H1 (cell line): ENCODE measurements at regions not wholly inside any gene's neighbourhood (a gene's known extent, or its start where the extent isn't known, plus 50 kb on each side); places are given as distances from the start of the nearest gene placed in this dataset.

Experiments
- CTCF ChIA-PET: fragments of 300-600 bp; sonication (Branson Sonifier 250); formaldehyde crosslinking; loops from one replicate; lab custom pipeline; 2021; ENCODE audit not compliant: partially characterized antibody; lab: Charles Lee
- POLR2A ChIA-PET: fragments of 300-600 bp; sonication (Branson Sonifier 250); formaldehyde crosslinking; loops from one replicate; lab custom pipeline; 2021; ENCODE audit warnings: inconsistent platforms; ENCODE audit not compliant: partially characterized antibody; lab: Charles Lee
- DNase-seq, 2 experiments: peaks; one replicate each; pipeline versions ENCODE4 v3.0.0 to v3.0.0-alpha.2; 2010 to 2022; ENCODE audit warnings: low spot score in 2 of 2, low read depth in 1 of 2, mixed read lengths in 1 of 2
- FAIRE-seq: peaks from 2 replicates; lab custom pipeline; 2011; peaks lifted over from hg19 to GRCh38; lab: Jason Lieb, UNC
- H2AFZ ChIP-seq: 2 replicates; pipeline ENCODE4 v1.8.1; 2012; ENCODE audit warnings: low read length, inconsistent platforms
- H2AK5ac ChIP-seq: 2 replicates; pipeline ENCODE4 v1.6.1; 2013; ENCODE audit warnings: low read depth, low read length
- H2BK120ac ChIP-seq: replicated peaks from 2 replicates; pipeline ENCODE3; 2013; ENCODE audit warnings: low read depth, low read length, inconsistent platforms
- H2BK12ac ChIP-seq: 2 replicates; pipeline ENCODE4 v1.6.1; 2013; ENCODE audit warnings: low read depth, low read length
- H2BK15ac ChIP-seq: 2 replicates; pipeline ENCODE4 v1.6.1; 2013; ENCODE audit warnings: low read length
- H2BK20ac ChIP-seq: 2 replicates; pipeline ENCODE4 v1.6.1; 2013; ENCODE audit warnings: low read length
- H2BK5ac ChIP-seq: 2 replicates; pipeline ENCODE4 v1.6.1; 2013; ENCODE audit warnings: low read depth, low read length
- H3K14ac ChIP-seq: 2 replicates; pipeline ENCODE4 v1.6.1; 2013; ENCODE audit warnings: inconsistent platforms; ENCODE audit not compliant: insufficient read length
- H3K18ac ChIP-seq: 2 replicates; pipeline ENCODE4 v1.6.1; 2013; ENCODE audit warnings: low read length; ENCODE audit errors: extremely low read depth
- H3K23ac ChIP-seq: 2 replicates; pipeline ENCODE4 v1.6.1; 2013; ENCODE audit warnings: inconsistent platforms; ENCODE audit not compliant: insufficient read length
- H3K23me2 ChIP-seq: 2 replicates; pipeline ENCODE4 v1.6.1; 2013; ENCODE audit warnings: low read depth, low read length
- H3K27ac ChIP-seq: 2 replicates; pipeline ENCODE4 v1.6.1; 2011; ENCODE audit warnings: low read depth, low read length, inconsistent platforms
- H3K27me3 ChIP-seq, 4 experiments: replicated peaks in 1 of 4; 1 replicate in 1 of 4; 2 replicates in 3 of 4; pipeline versions ENCODE4 v1.6.1 to v1.8.1; 2011 to 2013; ENCODE audit warnings: low read length in 3 of 4, mild to moderate bottlenecking in 3 of 4, inconsistent platforms in 2 of 4, mixed read lengths in 2 of 4, moderate library complexity in 1 of 4; ENCODE audit not compliant: control insufficient read depth in 3 of 4, insufficient read depth in 3 of 4; ENCODE audit errors: extremely low read depth in 1 of 4
- H3K36me3 ChIP-seq, 4 experiments: 2 replicates each; pipeline versions ENCODE4 v1.6.1 to v1.8.1; 2011 to 2013; ENCODE audit warnings: mild to moderate bottlenecking in 4 of 4, low read length in 3 of 4, moderate library complexity in 2 of 4, control low read depth in 1 of 4, inconsistent platforms in 1 of 4; ENCODE audit not compliant: insufficient read depth in 4 of 4, control insufficient read depth in 2 of 4
- H3K4ac ChIP-seq: replicated peaks from 2 replicates; pipeline ENCODE3; 2013; ENCODE audit warnings: low read length, low read depth, mixed read lengths, inconsistent platforms; ENCODE audit not compliant: insufficient read length
- H3K4me1 ChIP-seq, 4 experiments: replicated peaks in 1 of 4; 1 replicate in 1 of 4; 2 replicates in 3 of 4; pipeline versions ENCODE4 v1.6.1 to v1.8.1; 2011 to 2013; ENCODE audit warnings: low read length in 3 of 4, inconsistent platforms in 2 of 4, mixed read lengths in 1 of 4; ENCODE audit not compliant: insufficient read depth in 4 of 4, control insufficient read depth in 3 of 4
- H3K4me2 ChIP-seq, 2 experiments: 2 replicates each; pipeline versions ENCODE4 v1.6.1 to v1.8.1; 2011 to 2013; ENCODE audit warnings: low read depth in 2 of 2, low read length in 2 of 2, control low read depth in 1 of 2, inconsistent platforms in 1 of 2, mild to moderate bottlenecking in 1 of 2; ENCODE audit not compliant: insufficient read depth in 1 of 2
- H3K4me3 ChIP-seq, 4 experiments: fragments of 200-600, 300-600 bp in 1 of 4; sonication (generic), shearing (Covaris generic), sonication (Bioruptor Twin) in 1 of 4; 2 replicates each; pipeline versions ENCODE4 v1.5.1 to v1.8.1; 2011 to 2016; ENCODE audit warnings: low read length in 4 of 4, low read depth in 3 of 4, control low read depth in 2 of 4, inconsistent platforms in 2 of 4, mild to moderate bottlenecking in 2 of 4, mixed read lengths in 1 of 4, moderate library complexity in 1 of 4; ENCODE audit not compliant: insufficient read depth in 2 of 4; ENCODE audit errors: extremely low read depth in 1 of 4
- H3K56ac ChIP-seq: replicated peaks from 2 replicates; pipeline ENCODE3; 2013; ENCODE audit warnings: low read depth, mild to moderate bottlenecking, mixed read lengths, low read length, inconsistent platforms; ENCODE audit not compliant: insufficient read length
- H3K79me1 ChIP-seq: 2 replicates; pipeline ENCODE4 v1.6.1; 2013; ENCODE audit warnings: low read depth, low read length, control low read depth
- H3K79me2 ChIP-seq, 2 experiments: 2 replicates each; pipeline versions ENCODE4 v1.6.1 to v1.8.1; 2012 to 2013; ENCODE audit warnings: low read length in 2 of 2, mild to moderate bottlenecking in 2 of 2, inconsistent platforms in 1 of 2; ENCODE audit not compliant: insufficient read depth in 2 of 2, control insufficient read depth in 1 of 2
- H3K9ac ChIP-seq, 4 experiments: replicated peaks in 1 of 4; 1 replicate in 1 of 4; 2 replicates in 3 of 4; pipeline versions ENCODE4 v1.6.1 to v1.8.1; 2011 to 2013; ENCODE audit warnings: low read depth in 3 of 4, low read length in 3 of 4, control low read depth in 2 of 4, mild to moderate bottlenecking in 2 of 4, moderate library complexity in 2 of 4, inconsistent platforms in 1 of 4; ENCODE audit errors: extremely low read depth in 1 of 4
- H3K9me3 ChIP-seq, 2 experiments: 2 replicates each; pipeline versions ENCODE4 v1.6.1 to v1.8.1; 2012 to 2013; ENCODE audit warnings: mild to moderate bottlenecking in 2 of 2, moderate library complexity in 2 of 2, control low read depth in 1 of 2, inconsistent platforms in 1 of 2, low read depth in 1 of 2, low read length in 1 of 2, mixed read lengths in 1 of 2; ENCODE audit not compliant: insufficient read depth in 2 of 2
- H4K20me1 ChIP-seq, 2 experiments: replicated peaks in 1 of 2; 2 replicates each; pipeline versions ENCODE3 to v1.8.1; 2011 to 2013; ENCODE audit warnings: inconsistent platforms in 2 of 2, low read length in 2 of 2, mild to moderate bottlenecking in 1 of 2; ENCODE audit not compliant: insufficient read depth in 2 of 2, control insufficient read depth in 1 of 2
- H4K5ac ChIP-seq: 2 replicates; pipeline ENCODE4 v1.6.1; 2013; ENCODE audit warnings: low read length, low read depth, mixed read lengths, inconsistent platforms; ENCODE audit not compliant: insufficient read length
- H4K8ac ChIP-seq: 2 replicates; pipeline ENCODE4 v1.8.0; 2013; ENCODE audit warnings: mild to moderate bottlenecking, moderate library complexity, low read length, inconsistent platforms; ENCODE audit not compliant: insufficient read depth; ENCODE audit errors: extremely low read depth
- H4K91ac ChIP-seq: replicated peaks from 2 replicates; pipeline ENCODE3; 2013; ENCODE audit warnings: low read length, mixed read lengths, inconsistent platforms; ENCODE audit not compliant: insufficient read length
- POU5F1 ChIP-seq: IDR thresholded peaks from 2 replicates; pipeline ENCODE4 v1.6.1; 2011; ENCODE audit warnings: low read depth, mild to moderate bottlenecking, low read length, moderate library complexity
- SIN3A ChIP-seq, 2 experiments: IDR thresholded peaks in 1 of 2; conservative IDR thresholded peaks in 1 of 2; 2 replicates each; pipeline ENCODE4 v1.6.1; 2011 to 2012; ENCODE audit warnings: low read length in 2 of 2, improper control_type of control experiment in 1 of 2, low read depth in 1 of 2, mild to moderate bottlenecking in 1 of 2
- SIX5 ChIP-seq: IDR thresholded peaks from 2 replicates; pipeline ENCODE4 v1.6.1; 2011; ENCODE audit warnings: mild to moderate bottlenecking, low read depth, low read length
- WGBS, 2 experiments: shearing (Covaris generic) in 1 of 2; methylation state at CpG; one replicate each; pipeline versions ENCODE4 v1.1.6 to v1.1.7; 2013 to 2015; ENCODE audit warnings: low lambda C conversion rate in 2 of 2, mixed read lengths in 2 of 2, inconsistent platforms in 1 of 2, low coverage in 1 of 2, missing lambda C conversion rate in 1 of 2; ENCODE audit not compliant: insufficient replicate concordance in 2 of 2, insufficient coverage in 1 of 2, insufficient read length in 1 of 2; ENCODE audit errors: extremely low coverage in 1 of 2, missing lambda C conversion rate in 1 of 2; 5-methylcytosine and 5-hydroxymethylcytosine counted together

DNA sequence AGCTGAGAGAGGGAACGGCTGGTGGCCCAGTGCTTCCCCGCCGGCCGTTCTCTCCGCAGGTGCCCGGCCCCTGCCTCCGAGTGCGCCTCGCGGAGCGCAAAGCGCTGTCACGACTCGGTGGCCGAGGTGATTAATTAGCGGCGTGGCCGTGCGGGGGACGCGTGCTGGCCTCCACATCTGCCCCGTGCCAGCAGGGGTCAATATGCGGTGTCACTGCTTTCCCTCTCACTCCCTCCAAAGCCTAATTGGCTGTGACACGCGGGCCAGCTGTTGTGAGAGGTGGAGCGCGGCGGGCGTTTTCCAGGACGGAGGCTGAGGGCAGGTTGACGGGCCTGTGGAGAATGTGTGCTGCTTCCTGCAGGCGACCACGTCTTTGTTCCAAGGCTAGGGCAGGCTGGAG lies 239.0 kb downstream of the LMX1A start:
- FAIRE-seq (no peak), DNase-seq (peak in 1 of 2 experiments; percentile 67)
- WGBS, 2 experiments: 11% methylated on average over 33 of the region's 33 CpGs; no CpG with 5 or more reads in 1 of the 2 experiments
- Histone ChIP-seq H2BK12ac (no peak overlapping the region), H3K4me2 (peak overlapping the region; percentile 59 to 91), H3K56ac (no peak overlapping the region), H2BK15ac (no peak overlapping the region), H3K9me3 (no peaks in the 10 kb centered on the region), H4K5ac (no peak overlapping the region), H2BK20ac (no peak overlapping the region), H2AK5ac (no peak overlapping the region), H3K18ac (no peak overlapping the region), H3K79me1 (no peaks in the 10 kb centered on the region), H3K4me3 (peak overlapping the region; percentile 19 to 55 (median 34); a peak in 7 of 8 replicates), H3K36me3 (no peaks in the 10 kb centered on the region), H3K14ac (no peak overlapping the region), H2BK120ac (no peak overlapping the region), H2AFZ (peak overlapping the region; percentile 46; the same call in 1 of the 2 replicates), H3K23ac (no peak overlapping the region), H3K4ac (no peak overlapping the region), H3K23me2 (peaks cover 4% of the 10 kb centered on the region; the same call in 1 of the 2 replicates), H4K8ac (peak overlapping the region; percentile 72), H4K91ac (no peak overlapping the region), H3K27me3 (peaks cover 20 to 40% (median 31%) of the 10 kb centered on the region in 4 experiments), H4K20me1 (peaks cover 1 to 2% of the 10 kb centered on the region in 2 experiments), H3K9ac (no peak overlapping the region; a peak in 2 of 7 replicates), H3K79me2 (no peaks in the 10 kb centered on the region), H3K27ac (no peak overlapping the region), H2BK5ac (no peak overlapping the region), H3K4me1 (peaks cover 0 to 6% (median 2%) of the 10 kb centered on the region in 4 experiments; a peak in 1 of 7 replicates)
- CTCF ChIA-PET: interaction anchor here (0.7 to 6.3 kb wide), 9 partner anchors 12 to 251 kb away, joined by 3 to 50 read pairs (median 8); no protein-coding TSS in a partner anchor
- POLR2A ChIA-PET: no interaction called here
- TF ChIP-seq SIN3A (conservative IDR thresholded peaks at IDR 0.05 in 1 of 2, IDR thresholded peaks at IDR 0.05 in 1 of 2; ENCODE audit: low read depth in 1 of 2, low read length in 2 of 2) (peak in 1 of 2 experiments; percentile 67; a peak in 1 of 4 replicates), SIX5 (no peak), POU5F1 (no peak)
